MM.1S (cell line): ENCODE measurements at regions not wholly inside any gene's neighbourhood (a gene's known extent, or its start where the extent isn't known, plus 50 kb on each side); places are given as distances from the start of the nearest gene placed in this dataset.

Experiments used
- DNase-seq: peaks from one replicate; pipeline ENCODE4 v3.0.0-alpha.2; 2015
- H2AFZ ChIP-seq: fragments of 300-600 bp; sonication (generic); 2 replicates; pipeline ENCODE4 v1.6.0; 2016; ENCODE audit warnings: antibody characterized with exemption, low read length
- H3F3A ChIP-seq: fragments of 300-600 bp; sonication (generic); 2 replicates; pipeline ENCODE4 v1.6.1; 2016; ENCODE audit warnings: mild to moderate bottlenecking, antibody characterized with exemption, low read length, moderate library complexity, mixed read lengths; ENCODE audit not compliant: insufficient read depth
- H3K27ac ChIP-seq: fragments of 300-600 bp; sonication (generic); 2 replicates; pipeline ENCODE4 v1.5.1; 2016; ENCODE audit warnings: mild to moderate bottlenecking, low read length
- H3K27me3 ChIP-seq: fragments of 300-600 bp; sonication (generic); replicated peaks from 2 replicates; pipeline ENCODE4 v1.6.0; 2016; ENCODE audit warnings: low read length; ENCODE audit not compliant: insufficient read depth
- H3K36me3 ChIP-seq: fragments of 300-600 bp; sonication (generic); replicated peaks from 2 replicates; pipeline ENCODE4 v1.6.1; 2016; ENCODE audit warnings: mild to moderate bottlenecking, low read length, mixed read lengths; ENCODE audit not compliant: insufficient read depth
- H3K4me1 ChIP-seq: fragments of 300-600 bp; sonication (generic); 2 replicates; pipeline ENCODE4 v1.6.1; 2016; ENCODE audit warnings: low read length, mixed read lengths
- H3K4me2 ChIP-seq: fragments of 300-600 bp; sonication (generic); 2 replicates; pipeline ENCODE4 v1.6.0; 2016; ENCODE audit warnings: low read depth, low read length
- H3K4me3 ChIP-seq: fragments of 300-600 bp; sonication (generic); 2 replicates; pipeline ENCODE4 v1.5.1; 2016; ENCODE audit warnings: low read length, mixed read lengths
- H3K79me2 ChIP-seq: fragments of 300-600 bp; sonication (generic); 2 replicates; pipeline ENCODE4 v1.6.1; 2016; ENCODE audit warnings: mixed run types, low read length, mixed read lengths
- H3K9ac ChIP-seq: fragments of 300-600 bp; sonication (generic); 2 replicates; pipeline ENCODE4 v1.6.1; 2016; ENCODE audit warnings: low read length, mixed read lengths
- H3K9me2 ChIP-seq: fragments of 300-600 bp; sonication (generic); replicated peaks from 2 replicates; pipeline ENCODE4 v1.6.1; 2016; ENCODE audit warnings: mild to moderate bottlenecking, low read length, mixed read lengths; ENCODE audit not compliant: insufficient read depth
- H3K9me3 ChIP-seq: fragments of 300-600 bp; sonication (generic); replicated peaks from 2 replicates; pipeline ENCODE4 v1.6.1; 2016; ENCODE audit warnings: mild to moderate bottlenecking, low read length, mixed read lengths; ENCODE audit not compliant: insufficient read depth
- H4K20me1 ChIP-seq: fragments of 300-600 bp; sonication (generic); 2 replicates; pipeline ENCODE4 v1.6.1; 2016; ENCODE audit warnings: mild to moderate bottlenecking, low read length, moderate library complexity, mixed read lengths; ENCODE audit not compliant: insufficient read depth
- CTCF ChIP-seq: fragments of 300-600 bp; sonication (generic); IDR thresholded peaks from 2 replicates; pipeline ENCODE4 v1.5.1; 2016; ENCODE audit warnings: antibody characterized with exemption, low read length, mixed read lengths
- EZH2 ChIP-seq: fragments of 300-600 bp; sonication (generic); optimal IDR thresholded peaks from 2 replicates; pipeline ENCODE3; 2017; ENCODE audit warnings: low read depth, mild to moderate bottlenecking, antibody characterized with exemption, low read length, mixed read lengths
- EZH2phosphoT487 ChIP-seq: fragments of 300-600 bp; sonication (generic); IDR thresholded peaks from 2 replicates; pipeline ENCODE4 v1.6.1; 2018; ENCODE audit warnings: antibody characterized with exemption, low read length

DNA sequence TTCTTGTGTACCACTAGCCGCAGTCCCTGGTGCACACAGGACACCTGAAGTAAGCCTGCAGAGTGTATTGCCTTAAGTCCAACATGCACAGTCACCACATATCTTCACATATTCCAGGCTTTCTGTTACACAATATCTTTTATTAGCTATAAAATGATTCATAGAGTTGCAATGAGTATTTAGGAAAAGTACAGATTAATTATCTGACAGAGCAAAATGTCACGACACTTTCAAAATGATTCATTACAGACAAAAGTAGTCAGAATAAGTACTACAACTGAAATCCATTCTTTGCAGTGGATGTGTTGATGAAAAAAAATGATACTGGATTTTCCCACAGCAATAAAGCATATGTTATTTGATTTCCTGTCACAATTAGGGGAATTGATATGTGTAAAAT is 199.5 kb upstream of the ASCC3 start:
- Histone ChIP-seq H3K79me2 (no peaks in the 10 kb centered on the region), H4K20me1 (no peaks in the 10 kb centered on the region), H3K9ac (no peak overlapping the region), H3K4me1 (no peaks in the 10 kb centered on the region), H3K9me3 (no peaks in the 10 kb centered on the region), H3K27me3 (no peaks in the 10 kb centered on the region), H3K36me3 (no peaks in the 10 kb centered on the region), H3K27ac (no peak overlapping the region), H3K4me2 (no peak overlapping the region), H3F3A (no peaks in the 10 kb centered on the region), H3K9me2 (no peaks in the 10 kb centered on the region), H3K4me3 (no peak overlapping the region), H2AFZ (no peak overlapping the region)
- TF ChIP-seq CTCF: no peak
- no peak for TF ChIP-seq EZH2
- no peak for TF ChIP-seq EZH2phosphoT487
- DNase-seq: no peak

DNA sequence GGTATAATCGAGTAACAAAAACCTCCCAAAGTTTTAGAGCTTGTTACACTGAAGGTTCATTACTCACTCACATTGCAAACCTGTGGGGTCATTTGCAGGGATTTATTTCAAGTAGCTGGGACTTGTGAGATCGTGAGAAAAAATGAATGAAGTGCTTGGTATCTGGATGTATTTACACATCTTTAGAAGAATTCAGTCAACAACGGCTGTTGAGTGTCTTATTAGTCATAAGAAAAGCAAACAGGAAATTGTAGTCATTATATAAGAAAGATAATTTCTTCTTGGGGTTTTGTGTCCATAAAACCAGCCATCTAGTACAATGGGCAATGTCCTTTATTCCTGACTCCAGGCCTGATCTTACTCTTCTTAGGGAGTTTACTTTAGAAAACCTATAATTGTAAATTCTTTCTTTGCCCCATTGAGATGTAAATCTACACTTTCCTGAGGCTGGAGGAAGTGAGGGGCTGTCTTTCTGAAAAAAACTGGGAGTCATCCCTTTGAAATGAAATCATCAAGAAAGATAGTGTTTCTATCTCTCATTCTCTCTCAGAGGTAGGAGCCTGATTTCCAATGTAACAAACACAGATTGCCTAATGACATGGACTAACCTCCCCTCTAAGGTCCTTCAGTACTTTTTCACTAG is 202.5 kb upstream of the ASCC3 start:
- no peak for DNase-seq
- Histone ChIP-seq H3K9me3 (no peaks in the 10 kb centered on the region), H3K79me2 (no peaks in the 10 kb centered on the region), H3K4me3 (no peak overlapping the region), H3K36me3 (no peaks in the 10 kb centered on the region), H2AFZ (no peak overlapping the region), H3K4me2 (no peak overlapping the region), H3K4me1 (no peaks in the 10 kb centered on the region), H3K9ac (no peak overlapping the region), H3F3A (no peaks in the 10 kb centered on the region), H3K27me3 (no peaks in the 10 kb centered on the region), H4K20me1 (no peaks in the 10 kb centered on the region), H3K27ac (no peak overlapping the region), H3K9me2 (no peaks in the 10 kb centered on the region)
- TF ChIP-seq EZH2 (no peak), CTCF (no peak), EZH2phosphoT487 (no peak)

GRCh38 chr6:101085327-101085726 is 204.2 kb upstream of the ASCC3 start:
- no peaks in the 10 kb centered on the region for H3K9me2 ChIP-seq
- no peaks in the 10 kb centered on the region for H3K79me2 ChIP-seq
- no peak overlapping the region for H3K27ac ChIP-seq
- H4K20me1 ChIP-seq: no peaks in the 10 kb centered on the region
- no peak overlapping the region for H2AFZ ChIP-seq
- H3K4me3 ChIP-seq: no peak overlapping the region
- H3K4me1 ChIP-seq: no peaks in the 10 kb centered on the region
- H3K4me2 ChIP-seq: no peak overlapping the region
- no peaks in the 10 kb centered on the region for H3K36me3 ChIP-seq
- H3K9ac ChIP-seq: no peak overlapping the region
- no peaks in the 10 kb centered on the region for H3F3A ChIP-seq
- TF ChIP-seq CTCF (no peak), EZH2phosphoT487 (no peak), EZH2 (no peak)
- no peak for DNase-seq
- no peaks in the 10 kb centered on the region for H3K27me3 ChIP-seq
- no peaks in the 10 kb centered on the region for H3K9me3 ChIP-seq
